GM21381 (cell line): ENCODE measurements at regions not wholly inside any gene's neighbourhood (a gene's known extent, or its start where the extent isn't known, plus 50 kb on each side); places are given as distances from the start of the nearest gene placed in this dataset.
"Not testable (repeated sequence)": the region's sequence is repeated elsewhere in the genome, so short reads cannot be mapped to it uniquely, and the experiment has no call there.

Experiments used
- ATAC-seq: cut with Tn5 transposase; IDR thresholded peaks from one replicate; pipeline ENCODE4 v1.9.1; 2021; ENCODE audit warnings: mild to moderate bottlenecking, moderate library complexity; ENCODE audit not compliant: unreplicated experiment

DNA sequence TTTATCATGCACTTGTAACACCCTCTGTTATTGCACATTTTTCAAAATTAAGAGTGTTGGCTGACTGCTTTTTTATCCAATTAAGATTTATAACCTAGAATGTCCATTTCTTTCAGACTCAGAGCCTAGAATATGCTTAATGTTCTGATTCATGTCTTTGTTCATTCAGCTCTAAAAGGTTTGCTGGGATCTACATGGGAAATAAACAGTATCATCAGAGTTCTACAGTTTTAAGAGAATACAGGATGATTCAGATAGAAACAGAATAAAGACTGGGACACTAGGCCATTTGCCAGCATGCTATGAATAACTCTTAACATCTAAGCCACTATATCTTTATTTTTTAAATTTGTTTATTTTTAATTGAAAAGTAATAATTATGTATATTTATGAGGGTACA is 713.7 kb upstream of the CHAC2 start:
- no peak for ATAC-seq

DNA sequence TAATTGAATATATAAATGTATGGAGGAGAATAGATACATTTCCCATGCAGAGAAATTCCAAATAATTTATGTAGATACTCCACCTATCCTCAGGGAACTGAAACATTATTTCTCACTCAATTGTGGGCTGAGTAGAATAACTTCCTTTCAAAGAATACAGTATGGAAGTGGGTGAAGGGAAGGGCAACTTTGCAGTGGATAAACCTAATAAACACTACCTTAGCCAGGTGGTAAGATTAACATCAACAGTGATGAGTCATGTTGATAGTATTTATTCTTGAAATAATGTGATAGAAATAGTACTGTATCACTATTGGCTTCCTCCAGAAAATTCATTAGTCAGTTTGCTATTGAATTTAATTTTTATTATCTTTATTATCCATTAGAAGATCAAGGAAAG is 716.4 kb upstream of the CHAC2 start:
- no peak for ATAC-seq

DNA sequence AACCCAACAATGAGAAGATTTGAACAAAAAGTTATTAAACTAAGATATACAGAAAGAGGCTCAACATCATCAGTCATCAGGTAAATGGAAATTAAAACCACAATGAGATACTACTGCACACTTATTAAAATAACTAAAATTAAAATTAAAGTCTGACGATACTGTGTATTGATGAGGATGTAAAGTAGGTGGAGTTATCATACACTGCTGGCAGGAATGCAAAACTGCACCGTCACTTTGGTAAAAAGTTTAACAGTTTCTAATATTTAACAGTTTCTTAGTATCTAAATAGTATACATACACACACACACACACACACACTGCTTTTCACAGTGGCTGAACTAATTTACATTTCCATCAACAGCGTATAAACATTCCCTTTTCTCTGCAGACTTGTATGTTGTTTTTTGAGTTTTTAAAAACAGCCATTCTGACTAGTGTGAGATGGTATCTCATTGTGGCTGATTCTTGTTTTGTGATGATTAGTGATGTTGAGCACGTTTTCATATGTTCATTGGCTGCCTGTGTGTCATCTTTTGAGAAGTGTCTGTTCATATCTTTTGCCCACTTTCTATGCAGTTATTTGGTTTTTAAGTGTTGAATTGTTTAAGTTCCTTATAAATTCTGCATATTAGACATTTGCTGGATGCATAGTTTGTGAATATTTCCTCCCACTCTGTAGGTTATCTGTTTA is 726.9 kb upstream of the CHAC2 start:
- ATAC-seq: no peak

DNA sequence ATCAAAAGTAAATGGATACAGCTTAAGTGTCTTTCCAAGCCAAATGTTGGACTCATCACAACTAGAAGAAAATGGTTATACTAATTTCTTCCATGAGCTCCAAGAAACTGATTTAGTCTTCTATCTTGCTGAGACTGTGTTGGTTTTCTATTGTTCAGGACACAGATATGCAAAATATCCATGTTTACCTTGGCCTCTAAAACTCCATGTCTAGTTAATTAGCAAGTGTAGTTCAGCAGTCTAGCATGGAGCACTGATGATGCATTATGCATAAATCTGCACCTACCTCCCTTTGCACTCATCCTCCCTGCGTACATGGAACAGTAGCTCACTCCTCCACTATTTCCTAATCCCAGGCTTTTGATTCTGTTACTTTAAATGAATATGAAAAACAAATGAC is 731.4 kb upstream of the CHAC2 start:
- ATAC-seq: no peak

DNA sequence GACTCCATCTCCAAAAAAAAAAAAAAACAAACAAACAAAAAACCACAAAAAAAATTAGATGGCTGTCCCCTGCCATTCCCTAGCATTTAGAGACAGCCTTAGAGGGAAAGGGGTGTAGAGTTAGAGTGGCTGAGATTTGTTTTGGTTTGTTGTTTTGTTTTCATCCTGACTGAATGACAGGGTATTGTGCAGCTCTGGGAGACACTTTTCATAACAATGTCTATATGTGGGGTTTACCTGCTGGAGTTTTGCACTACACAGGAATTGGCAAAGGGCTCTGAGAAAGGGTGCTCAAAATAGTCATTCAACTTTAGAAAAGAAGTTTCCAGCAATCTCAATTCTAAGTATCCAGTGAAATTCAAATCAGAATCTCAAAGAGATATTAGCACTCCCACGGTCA is 732.5 kb upstream of the CHAC2 start:
- no peak for ATAC-seq

DNA sequence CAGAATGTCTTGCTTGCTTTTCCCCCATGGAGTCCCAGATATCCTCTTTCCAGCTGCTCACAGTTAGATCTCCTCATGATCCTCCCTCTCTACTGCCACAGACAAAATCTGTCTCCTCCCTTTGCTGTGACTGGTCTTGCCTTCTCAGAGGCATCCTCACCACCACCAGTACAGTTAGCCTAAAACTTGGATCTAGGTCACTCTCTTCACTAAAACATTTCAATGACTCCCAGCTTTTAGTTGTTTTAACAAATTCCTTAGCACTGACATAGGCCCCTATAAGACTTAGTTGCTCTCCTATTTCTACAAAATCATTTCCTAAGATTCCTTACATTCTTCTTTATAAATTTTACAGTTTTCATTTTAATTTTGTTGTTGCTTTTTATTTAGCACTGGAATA is 734.2 kb upstream of the CHAC2 start:
- ATAC-seq: no peak

DNA sequence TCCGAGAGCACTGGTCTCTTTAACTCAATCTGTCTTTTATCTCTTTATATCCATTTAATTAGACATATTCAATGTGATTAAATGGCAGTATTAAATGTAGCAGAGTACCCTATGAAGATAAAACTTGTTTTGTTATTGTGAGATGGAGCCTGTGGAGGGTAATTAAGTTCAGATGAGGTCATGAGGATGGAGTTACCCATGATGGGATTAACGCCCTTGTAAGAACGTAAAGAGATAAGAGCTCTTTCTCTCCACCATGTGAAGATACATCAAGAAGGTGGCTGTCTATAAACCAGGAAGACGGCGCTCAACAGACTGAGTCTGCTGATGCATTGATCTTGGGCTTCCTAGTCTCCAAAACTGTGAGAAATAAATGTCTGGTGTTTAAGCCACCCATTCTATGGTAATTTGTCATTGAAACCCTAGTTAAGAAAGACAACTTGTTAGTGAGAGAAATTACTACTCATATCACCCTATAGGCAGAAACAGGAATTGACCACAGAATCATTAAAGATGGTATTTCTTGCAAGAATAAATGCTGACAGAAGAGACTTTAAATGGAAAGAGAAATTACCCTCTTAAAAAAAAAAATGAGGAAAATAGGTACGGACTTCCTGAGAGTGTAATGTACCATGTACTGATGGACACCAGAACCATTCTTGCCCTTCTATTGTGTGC is 738.7 kb upstream of the CHAC2 start:
- ATAC-seq: no peak

DNA sequence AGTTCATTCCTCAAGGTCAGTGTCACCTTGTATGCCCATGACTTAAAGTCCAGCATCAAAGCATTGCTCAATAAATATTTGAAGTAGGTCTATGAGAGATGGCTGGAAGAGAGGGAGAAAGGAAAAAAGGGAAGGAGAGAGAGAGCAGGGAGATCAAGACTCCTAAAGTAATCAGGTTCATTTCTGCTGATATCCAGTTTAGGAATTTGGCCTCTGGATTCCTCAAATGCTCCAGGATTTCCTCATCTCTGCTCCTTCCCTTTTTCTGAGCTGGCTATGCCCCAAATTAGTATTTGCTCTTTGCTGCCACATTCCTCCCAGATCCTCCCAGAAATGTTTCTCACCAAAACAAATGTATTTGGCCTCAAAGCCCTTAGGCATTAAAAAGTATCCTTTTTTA is 739.4 kb upstream of the CHAC2 start:
- ATAC-seq: no peak

DNA sequence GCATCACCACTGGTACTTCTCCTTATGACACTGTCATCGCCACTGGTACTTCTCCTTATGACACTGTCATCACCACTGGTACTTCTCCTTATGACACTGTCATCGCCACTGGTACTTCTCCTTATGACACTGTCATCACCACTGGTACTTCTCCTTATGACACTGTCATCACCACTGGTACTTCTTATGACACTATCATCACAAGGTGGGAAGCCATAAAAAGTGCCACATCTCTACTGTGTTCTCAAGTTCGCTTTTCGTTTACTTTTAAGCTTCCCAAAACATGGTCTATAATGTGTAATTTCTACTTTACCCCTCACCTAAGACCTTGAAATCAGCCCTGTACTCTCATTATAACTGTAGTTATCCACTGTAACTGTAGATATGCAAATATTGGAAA is 745.4 kb upstream of the CHAC2 start:
- not testable (repeated sequence) for ATAC-seq

DNA sequence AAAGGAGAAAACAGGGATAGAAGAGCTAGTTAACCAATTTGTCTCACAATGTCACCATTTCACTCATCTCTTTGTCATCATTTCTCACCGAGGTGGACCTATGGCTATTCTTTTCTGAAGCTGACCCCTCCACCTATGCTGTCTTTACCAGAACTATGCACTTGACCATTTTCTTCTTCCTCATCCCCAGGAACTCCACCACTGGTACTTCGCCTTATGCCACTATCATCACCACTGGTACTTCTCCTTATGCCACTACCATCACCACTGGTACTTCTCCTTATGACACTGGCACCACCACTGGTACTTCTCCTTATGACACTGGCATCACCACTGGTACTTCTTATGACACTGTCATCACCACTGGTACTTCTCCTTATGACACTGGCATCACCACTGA is 745.8 kb upstream of the CHAC2 start:
- ATAC-seq: no peak

DNA sequence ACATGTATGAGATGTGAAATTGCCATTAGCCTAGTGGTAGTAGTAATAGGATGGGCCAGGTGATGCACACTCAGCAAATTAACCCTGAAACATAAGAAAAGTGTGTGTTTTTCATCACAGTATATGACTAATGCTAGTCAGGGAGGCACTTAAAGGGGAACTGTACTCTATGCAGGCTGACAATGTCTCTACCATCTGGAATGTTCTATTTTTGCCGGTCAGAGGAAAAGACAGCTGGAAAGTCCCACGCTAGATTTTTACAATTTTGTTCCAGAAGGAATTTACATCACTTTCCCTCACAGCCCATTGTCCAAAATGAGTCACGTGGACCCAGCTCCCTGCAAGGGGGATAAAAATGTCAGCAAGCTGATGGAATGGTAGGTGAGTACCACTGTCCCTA is 746.3 kb upstream of the CHAC2 start:
- no peak for ATAC-seq

DNA sequence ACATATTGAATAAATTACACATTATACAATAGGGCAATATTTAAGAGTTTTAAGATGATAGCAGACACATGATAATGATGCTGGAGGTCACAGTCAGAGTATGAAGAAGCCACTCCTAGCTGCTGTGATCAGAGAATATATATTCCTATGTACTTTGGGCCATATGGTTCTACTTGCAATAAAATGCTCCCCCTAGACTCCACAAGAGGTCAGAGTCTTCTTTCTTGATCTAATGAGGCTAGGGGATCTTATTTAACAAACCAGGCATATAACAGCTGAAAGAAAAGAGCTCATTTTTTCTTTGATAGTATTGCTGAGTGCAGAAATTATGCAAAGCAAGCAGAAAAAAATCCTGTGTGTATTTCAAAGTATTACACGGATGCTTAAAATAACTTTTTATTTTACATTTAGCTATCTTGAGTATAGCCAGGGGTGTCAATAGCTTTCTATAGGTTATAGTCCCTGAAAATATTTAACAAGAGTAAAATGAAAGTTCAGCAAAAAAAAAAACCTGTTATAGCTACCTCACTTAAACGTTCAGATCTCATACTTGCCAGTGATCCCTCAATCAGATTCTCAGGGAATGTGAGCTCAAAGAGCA is 748.7 kb upstream of the CHAC2 start:
- ATAC-seq: no peak

DNA sequence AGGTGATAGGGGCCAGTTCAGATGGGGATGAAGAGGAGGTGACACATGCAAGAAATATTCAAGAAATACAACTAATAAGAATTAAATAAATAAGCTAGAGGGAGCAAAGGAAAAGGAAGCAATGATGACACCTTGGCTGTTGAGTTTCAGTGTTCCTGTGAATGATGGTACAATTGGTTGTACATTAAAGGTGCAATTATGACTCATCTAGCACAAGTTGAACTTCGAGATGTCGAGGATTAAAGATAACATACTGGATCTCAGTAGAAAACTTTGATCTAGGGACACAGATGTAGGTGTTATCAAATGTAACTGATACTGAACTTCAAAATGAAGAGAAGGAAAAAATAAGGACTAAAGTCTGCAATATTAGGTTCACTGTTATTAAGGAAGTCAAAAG is 760.6 kb upstream of the CHAC2 start:
- no peak for ATAC-seq

DNA sequence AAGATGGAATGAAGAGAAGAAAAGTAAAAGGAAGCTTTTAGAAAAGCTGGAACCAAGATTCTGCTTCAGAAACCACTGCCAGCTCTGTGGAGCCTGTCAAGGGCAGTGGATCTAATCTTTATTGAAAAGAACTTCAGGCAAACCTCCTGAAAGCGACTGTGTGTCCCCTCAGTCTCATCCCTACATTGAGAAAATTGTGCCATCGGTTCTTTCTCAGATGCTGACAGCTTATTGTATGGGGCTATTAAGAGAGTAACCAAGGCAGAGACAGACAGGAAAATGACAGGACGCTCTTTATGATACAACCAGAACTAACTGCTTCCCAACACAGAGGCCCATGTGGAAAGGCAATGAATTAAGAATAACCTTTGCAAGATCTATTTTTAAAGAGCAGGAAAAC is 763.2 kb upstream of the CHAC2 start:
- ATAC-seq: no peak

DNA sequence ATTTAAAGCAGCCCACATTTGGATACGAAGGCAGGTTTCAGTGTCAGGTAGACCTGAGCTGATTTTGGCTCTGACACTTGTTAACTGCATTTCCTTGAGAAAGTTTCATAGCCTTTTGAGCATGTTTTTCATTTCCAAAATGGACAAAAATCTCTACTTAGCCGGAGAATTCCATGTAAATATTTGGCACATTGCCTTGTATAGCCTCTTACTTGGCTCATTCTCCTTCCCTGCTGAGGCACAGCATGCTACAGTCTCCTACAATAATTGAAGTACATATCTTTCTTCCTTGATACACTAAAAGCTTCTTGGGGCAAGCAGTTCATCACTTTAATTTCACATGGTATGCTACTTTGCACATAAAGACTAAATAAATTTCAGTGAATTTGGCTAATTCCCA is 772.2 kb upstream of the CHAC2 start:
- ATAC-seq: no peak

DNA sequence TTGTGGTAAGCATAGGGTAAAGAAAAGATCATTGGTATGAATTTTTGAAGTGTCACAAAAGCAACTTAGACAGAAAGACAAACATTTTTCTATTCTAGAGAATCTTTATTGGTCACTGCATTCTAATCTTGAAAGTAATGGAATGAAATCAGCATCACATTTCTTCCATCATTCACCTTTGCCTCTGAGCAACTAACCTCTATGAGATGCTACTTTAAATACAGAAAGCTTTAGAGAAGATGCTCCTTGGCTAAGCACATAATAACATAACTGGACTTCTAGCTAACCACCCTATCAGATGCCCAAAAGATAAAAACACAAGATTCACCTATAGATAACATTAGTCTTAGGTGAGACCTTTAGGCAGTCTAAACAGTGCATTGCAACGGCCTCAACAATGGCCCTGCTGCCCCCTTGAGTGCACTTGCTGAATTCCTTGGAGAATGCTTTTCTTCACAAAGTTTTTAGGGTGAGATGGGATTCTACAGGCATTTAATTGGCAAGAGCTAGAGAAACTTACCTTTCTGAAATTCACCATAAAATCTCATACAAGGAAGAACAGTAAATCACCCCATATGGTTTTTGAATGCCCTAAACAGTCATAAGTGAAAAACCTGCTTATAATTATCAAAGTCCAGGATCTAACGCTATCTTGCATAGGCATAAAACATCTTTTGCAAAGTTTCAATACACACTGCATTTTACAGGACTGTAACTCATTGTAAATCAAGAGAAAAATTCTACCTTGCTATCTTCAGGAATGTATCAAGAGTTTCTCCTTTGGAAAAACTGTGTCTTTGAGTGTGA is 791.3 kb upstream of the CHAC2 start:
- ATAC-seq: no peak

DNA sequence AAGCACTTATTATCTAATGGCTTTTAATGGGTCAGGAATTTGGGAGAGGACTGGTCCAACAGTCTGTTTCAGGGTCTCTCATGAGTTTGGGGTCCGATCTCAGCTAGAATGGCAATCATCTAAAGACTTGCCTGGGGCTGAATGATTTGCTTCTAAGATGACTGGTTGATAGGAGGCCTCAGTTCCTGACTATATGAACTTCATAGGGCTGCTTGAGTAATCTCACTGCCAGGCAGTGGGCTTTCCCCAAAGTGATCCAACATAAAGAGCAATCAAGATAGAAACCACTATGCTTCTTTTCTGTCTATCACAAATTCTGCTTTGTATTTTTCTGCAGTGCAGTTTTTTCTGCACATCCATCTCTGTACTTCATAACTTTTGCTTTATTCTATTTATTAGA is 793.5 kb upstream of the CHAC2 start:
- no peak for ATAC-seq

DNA sequence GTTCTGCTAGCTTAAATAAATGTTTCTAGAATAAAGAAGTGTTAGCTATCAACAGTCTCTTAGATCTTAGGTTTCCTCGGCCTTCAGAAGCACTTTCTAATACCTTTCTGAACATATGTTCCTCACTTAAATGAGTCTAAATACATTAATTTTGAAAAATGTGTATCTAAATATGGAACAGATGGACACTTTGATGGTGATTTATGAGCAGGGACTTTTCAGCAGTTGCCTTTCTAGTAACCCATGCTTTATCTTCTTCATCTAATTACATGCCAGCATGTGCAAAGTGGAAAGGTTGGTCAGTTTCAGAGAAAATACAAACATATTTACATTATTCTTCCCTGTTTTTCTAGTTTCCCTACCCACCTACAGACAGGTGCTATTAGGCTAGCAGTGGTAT is 797.0 kb upstream of the CHAC2 start:
- no peak for ATAC-seq

DNA sequence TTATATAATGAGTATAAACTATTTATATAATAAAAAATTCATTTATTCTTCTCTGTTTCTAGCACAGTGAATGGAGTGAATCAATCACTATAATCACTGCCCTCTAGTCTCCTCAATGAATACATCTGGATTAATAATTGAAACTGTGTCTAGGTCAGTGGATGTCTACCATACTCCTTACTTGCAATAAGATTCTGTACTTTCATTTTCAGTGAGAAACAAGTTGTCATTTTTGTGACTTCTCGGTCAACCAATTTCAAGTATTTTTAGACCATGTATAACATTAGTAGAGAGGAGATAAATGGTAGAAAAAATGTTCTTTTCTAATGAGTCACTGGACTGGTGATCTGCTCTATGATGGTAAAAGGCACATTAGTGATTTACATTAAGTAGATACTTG is 799.6 kb upstream of the CHAC2 start:
- ATAC-seq: no peak

DNA sequence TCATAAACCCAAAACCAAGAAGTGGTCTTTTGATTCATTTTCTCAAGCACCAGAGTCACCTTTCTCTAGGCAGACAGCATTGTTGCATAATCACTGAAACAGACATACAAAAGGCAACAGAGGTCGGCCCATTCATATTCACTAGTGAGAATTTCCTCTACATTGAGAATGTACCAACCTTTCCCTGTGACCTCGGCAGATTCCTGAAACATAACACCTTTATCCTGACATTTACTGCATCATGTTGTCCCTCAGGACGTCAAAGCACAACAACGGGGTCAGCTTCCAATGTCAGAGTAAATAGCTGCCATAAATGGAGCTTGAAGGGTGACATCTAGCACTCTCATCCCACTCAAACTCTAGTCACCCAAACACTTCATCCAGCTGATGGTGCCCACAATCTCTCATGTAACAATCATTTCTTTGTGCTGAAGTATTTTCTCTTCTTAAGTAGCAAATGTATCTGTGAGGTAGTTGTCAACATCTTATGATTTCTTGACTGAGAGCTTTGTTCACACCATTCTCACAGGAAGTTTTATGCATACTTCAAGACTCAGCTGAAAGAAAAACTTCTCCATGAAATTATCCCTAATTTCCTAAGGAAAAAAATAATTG is 802.6 kb upstream of the CHAC2 start:
- no peak for ATAC-seq

DNA sequence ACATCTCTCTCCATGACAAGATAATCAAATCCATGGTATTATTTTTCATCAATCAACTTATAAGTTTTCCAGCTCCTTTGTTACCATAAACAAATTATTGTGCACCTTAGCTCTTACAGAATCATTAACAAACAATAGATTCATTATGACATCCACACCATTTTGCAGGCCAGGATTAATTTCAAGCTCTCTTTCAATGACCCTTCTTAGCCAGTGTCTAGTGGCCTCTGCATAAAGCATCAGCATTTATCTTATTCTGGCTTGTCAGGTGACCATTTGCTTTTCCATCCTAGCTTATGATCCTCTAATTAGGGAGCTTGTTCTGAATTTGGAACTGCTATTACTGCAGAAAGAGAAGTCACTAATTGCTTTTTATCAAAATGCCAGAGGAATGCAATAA is 806.2 kb upstream of the CHAC2 start:
- ATAC-seq: no peak
